HCT116 (cell line): ENCODE measurements at regions not wholly inside any gene's neighbourhood (a gene's known extent, or its start where the extent isn't known, plus 50 kb on each side); places are given as distances from the start of the nearest gene placed in this dataset.

Source experiments
- ATAC-seq: fragments of 200-7000 bp; cut with Tn5 transposase; 2 replicates; pipeline ENCODE4 v1.9.1; 2020; ENCODE audit warnings: mild to moderate bottlenecking, moderate library complexity
- BruUV-seq: library from RNA; stranded (reverse); fragments of 400-500 nt; replicated peaks from 2 replicates; lab custom pipeline; 2021; lab: Mats Ljungman, UMichigan
- CTCF ChIA-PET: fragments of 300-600 bp; sonication (Branson Sonifier 250); formaldehyde crosslinking; loops from one replicate; lab custom pipeline; 2021; ENCODE audit warnings: antibody characterized with exemption; lab: Charles Lee
- POLR2A ChIA-PET: fragments of 300-600, 350-600 bp; sonication (Branson Sonifier 250); formaldehyde crosslinking; loops from one replicate; lab custom pipeline; 2021; ENCODE audit warnings: antibody characterized with exemption; lab: Charles Lee
- RAD21 ChIA-PET, 2 experiments: fragments of 300-600 bp; sonication (Branson Sonifier 250); formaldehyde crosslinking; loops; one replicate each; lab custom pipeline; 2023; ENCODE audit warnings: low total read pairs in 2 of 2; ENCODE audit not compliant: uncharacterized antibody in 2 of 2, unreplicated experiment in 2 of 2, low non-redundant PET in 1 of 2; lab: Charles Lee
- DNase-seq: peaks from one replicate; pipeline ENCODE4 v3.0.0-alpha.2; 2010; ENCODE audit warnings: low read depth, low spot score
- H2AFZ ChIP-seq: fragments of 200-600 bp; shearing (Covaris generic), sonication (generic); 2 replicates; pipeline ENCODE4 v1.6.1; 2017; ENCODE audit warnings: low read depth, mixed run types, mixed read lengths, antibody characterized with exemption, low read length; ENCODE audit not compliant: poor library complexity, severe bottlenecking
- H3K27ac ChIP-seq: 2 replicates; pipeline ENCODE4 v1.5.1; 2012; ENCODE audit warnings: low read depth, low read length
- H3K27me3 ChIP-seq: fragments of 200-600 bp; sonication (generic); 2 replicates; pipeline ENCODE4 v1.6.1; 2016; ENCODE audit warnings: mixed run types, low read length, mixed read lengths; ENCODE audit not compliant: insufficient read depth
- H3K36me3 ChIP-seq, 2 experiments: fragments of 200-500 bp in 1 of 2; fragments of 200-600 bp in 1 of 2; sonication (Bioruptor generic) in 1 of 2; sonication (generic) in 1 of 2; 2 replicates each; pipeline versions ENCODE4 v1.5.1 to v1.6.1; 2014 to 2016; ENCODE audit warnings: low read length in 2 of 2, inconsistent platforms in 1 of 2, mixed read lengths in 1 of 2, mixed run types in 1 of 2; ENCODE audit not compliant: insufficient read depth in 2 of 2, control insufficient read depth in 1 of 2
- H3K4me1 ChIP-seq, 2 experiments: fragments of 200-600 bp in 1 of 2; sonication (generic) in 1 of 2; 2 replicates each; pipeline versions ENCODE4 v1.5.1 to v1.6.1; 2012 to 2017; ENCODE audit warnings: low read length in 2 of 2, inconsistent platforms in 1 of 2, mild to moderate bottlenecking in 1 of 2, mixed read lengths in 1 of 2, mixed run types in 1 of 2, moderate library complexity in 1 of 2; ENCODE audit not compliant: insufficient read depth in 2 of 2, control insufficient read depth in 1 of 2
- H3K4me2 ChIP-seq: fragments of 200-600 bp; sonication (generic); 2 replicates; pipeline ENCODE4 v1.6.1; 2017; ENCODE audit warnings: mixed run types, low read length, mixed read lengths
- H3K4me3 ChIP-seq, 2 experiments: fragments of 200-600 bp in 1 of 2; sonication (generic) in 1 of 2; replicated peaks in 1 of 2; 2 replicates each; pipeline ENCODE4 v1.5.1; 2011 to 2016; ENCODE audit warnings: low read length in 2 of 2, control low read depth in 1 of 2, low read depth in 1 of 2, mild to moderate bottlenecking in 1 of 2, mixed read lengths in 1 of 2, mixed run types in 1 of 2
- H3K79me2 ChIP-seq: fragments of 200-600 bp; sonication (generic); 2 replicates; pipeline ENCODE4 v1.6.1; 2017; ENCODE audit warnings: mild to moderate bottlenecking, mixed run types, low read length, moderate library complexity, mixed read lengths; ENCODE audit not compliant: insufficient read depth
- H3K9ac ChIP-seq: fragments of 200-600 bp; sonication (generic); 2 replicates; pipeline ENCODE4 v1.6.1; 2016; ENCODE audit warnings: low read length, mixed read lengths
- H3K9me2 ChIP-seq: fragments of 200-600 bp; sonication (generic), shearing (Covaris generic); 2 replicates; pipeline ENCODE4 v1.6.1; 2017; ENCODE audit warnings: mixed run types, mild to moderate bottlenecking, moderate library complexity; ENCODE audit not compliant: insufficient read depth
- H3K9me3 ChIP-seq, 2 experiments: fragments of 200-500 bp in 1 of 2; fragments of 200-600 bp in 1 of 2; sonication (Bioruptor generic) in 1 of 2; sonication (generic) in 1 of 2; 2 replicates each; pipeline ENCODE4 v1.6.1; 2014 to 2017; ENCODE audit warnings: low read length in 2 of 2, mixed read lengths in 2 of 2, inconsistent platforms in 1 of 2, low read depth in 1 of 2, mild to moderate bottlenecking in 1 of 2, mixed run types in 1 of 2, moderate library complexity in 1 of 2; ENCODE audit not compliant: control insufficient read depth in 1 of 2, insufficient read depth in 1 of 2
- H4K20me1 ChIP-seq: fragments of 200-600 bp; sonication (generic), shearing (Covaris generic); 2 replicates; pipeline ENCODE4 v1.6.1; 2017; ENCODE audit warnings: mixed run types, mild to moderate bottlenecking, moderate library complexity; ENCODE audit not compliant: insufficient read depth
- ATF3 ChIP-seq: IDR thresholded peaks from 2 replicates; pipeline ENCODE4 v1.6.1; 2012
- CBX3 ChIP-seq: IDR thresholded peaks from 2 replicates; pipeline ENCODE4 v1.6.1; 2012; ENCODE audit warnings: low read depth
- EGR1 ChIP-seq: IDR thresholded peaks from 2 replicates; pipeline ENCODE4 v1.6.1; 2012; ENCODE audit warnings: low read depth
- ELF1 ChIP-seq: IDR thresholded peaks from 2 replicates; pipeline ENCODE4 v1.6.1; 2012; ENCODE audit warnings: low read depth, borderline replicate concordance
- EZH2phosphoT487 ChIP-seq: fragments of 200-600 bp; IDR thresholded peaks from 2 replicates; pipeline ENCODE4 v1.6.1; 2018; ENCODE audit warnings: antibody characterized with exemption, borderline replicate concordance
- JUND ChIP-seq: IDR thresholded peaks from 2 replicates; pipeline ENCODE4 v1.6.1; 2012
- POLR2AphosphoS5 ChIP-seq: IDR thresholded peaks from 2 replicates; pipeline ENCODE4 v1.6.1; 2011; ENCODE audit warnings: mild to moderate bottlenecking, low read depth, low read length, moderate library complexity
- SP1 ChIP-seq: IDR thresholded peaks from 2 replicates; pipeline ENCODE4 v1.6.1; 2012; ENCODE audit warnings: low read depth
- TCF7L2 ChIP-seq: IDR thresholded peaks from 2 replicates; pipeline ENCODE4 v1.7.0; 2011; ENCODE audit warnings: borderline replicate concordance, inconsistent platforms; ENCODE audit not compliant: insufficient read depth, insufficient read length; ENCODE audit errors: extremely low read depth
- ZBTB33 ChIP-seq: IDR thresholded peaks from 2 replicates; pipeline ENCODE4 v1.6.1; 2011; ENCODE audit warnings: mild to moderate bottlenecking, low read length, moderate library complexity; ENCODE audit not compliant: insufficient replicate concordance; ENCODE audit errors: extremely low read depth
- intact Hi-C: fragments of 100-400 bp; cut with micrococcal nuclease; formaldehyde crosslinking; loops from 2 replicates; pipeline ENCODE4 v1.10.0; 2022

- no peak for TF ChIP-seq ZBTB33
- TF ChIP-seq, all 23 proteins: peak for 0
These were observed 582.0 kb upstream of the TUSC1 start (continued) for GRCh38 chr9:26260238-26260637.

- H3K4me3 ChIP-seq: no peak overlapping the region
- DNase-seq: no peak
- H3K9me3 ChIP-seq: peaks cover 0 to 4% of the 10 kb centered on the region in 2 experiments; a peak in 2 of 4 replicates
- no peak overlapping the region for H3K9ac ChIP-seq
- no peaks in the 10 kb centered on the region for H3K9me2 ChIP-seq
- no TSS peak for BruUV-seq
- no peak overlapping the region for H3K4me2 ChIP-seq
- no peaks in the 10 kb centered on the region for H3K79me2 ChIP-seq
- no peak for TF ChIP-seq JUND
- no peak for TF ChIP-seq EGR1
- TF ChIP-seq ATF3: no peak
- no peak for TF ChIP-seq CBX3
- TF ChIP-seq SP1: no peak
- TF ChIP-seq ELF1: no peak
- TF ChIP-seq TCF7L2: no peak
- no peak for TF ChIP-seq POLR2AphosphoS5
- TF ChIP-seq EZH2phosphoT487: no peak
- TF ChIP-seq, all 23 proteins: peak for 0
- no peaks in the 10 kb centered on the region for H3K27me3 ChIP-seq
- ATAC-seq: no peak
- ChIA-PET CTCF (no interaction called here), RAD21 (no interaction called here), POLR2A (no interaction called here)
- H2AFZ ChIP-seq: no peak overlapping the region
- H4K20me1 ChIP-seq: no peaks in the 10 kb centered on the region
- intact Hi-C loops: no loop called here
- H3K27ac ChIP-seq: no peak overlapping the region
- H3K36me3 ChIP-seq: no peaks in the 10 kb centered on the region
- no peaks in the 10 kb centered on the region for H3K4me1 ChIP-seq
These were observed 569.6 kb upstream of the TUSC1 start for GRCh38 chr9:26247861-26248260.
